ENCODE measurements at regions not wholly inside any gene's neighbourhood (a gene's known extent, or its start where the extent isn't known, plus 50 kb on each side); places are given as distances from the start of the nearest gene placed in this dataset.

DNA sequence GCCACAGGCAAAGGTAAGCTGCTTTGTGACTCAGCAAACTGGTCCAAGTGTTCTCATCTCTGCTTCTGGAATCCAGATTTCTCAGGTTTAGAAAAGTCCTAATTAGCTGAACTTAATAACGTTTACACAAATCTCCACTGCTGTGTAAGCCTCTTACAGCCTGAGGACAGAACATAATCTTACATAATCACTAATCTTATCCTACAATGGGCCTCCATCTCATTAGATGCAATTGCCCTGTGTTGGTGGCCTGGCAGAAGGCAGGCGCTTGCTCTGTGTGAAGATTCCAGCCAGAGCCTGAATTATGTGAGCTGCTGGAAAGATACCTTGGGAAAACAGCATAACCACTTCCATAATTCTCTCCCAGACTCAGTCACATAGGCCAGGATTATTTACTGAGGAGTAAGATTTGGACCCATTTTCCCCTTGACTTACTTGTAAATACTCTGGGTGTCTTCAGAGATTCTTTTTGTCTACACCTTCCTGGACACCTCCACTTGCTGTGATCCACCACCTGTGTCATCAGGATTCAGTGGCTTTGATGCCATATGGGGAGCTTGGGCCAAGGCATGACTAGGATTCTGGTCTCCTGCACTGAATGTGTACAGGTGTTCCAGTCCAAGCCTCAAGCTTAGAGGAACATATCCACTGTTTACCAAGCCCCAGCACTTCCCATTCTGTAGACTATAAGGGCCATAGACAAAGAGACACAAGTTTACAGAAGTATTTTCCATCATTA, 104.4 kb downstream of the C6orf118 start:
- Histone ChIP-seq H3K9ac (ENCODE audit: low read length in 5 of 5) (no peak overlapping the region), H3K4me3 (ENCODE audit: low read depth in 1 of 5, low read length in 5 of 5) (no peak overlapping the region), H3K36me3 (ENCODE audit: control insufficient read depth in 5 of 5, insufficient read depth in 5 of 5, low read length in 5 of 5) (no peaks in the 10 kb centered on the region), H3K27ac (ENCODE audit: low read depth, low read length) (no peak overlapping the region), H3K9me3 (ENCODE audit: control insufficient read depth in 5 of 5, low read length in 5 of 5) (no peaks in the 10 kb centered on the region), H3K27me3 (ENCODE audit: control insufficient read depth in 5 of 5, insufficient read depth in 4 of 5, low read length in 5 of 5) (no peaks in the 10 kb centered on the region), H3K4me1 (ENCODE audit: control insufficient read depth in 5 of 5, insufficient read depth in 5 of 5, low read length in 5 of 5) (no peaks in the 10 kb centered on the region)

- no peak overlapping the region for H3K4me3 ChIP-seq (ENCODE audit: low read depth in 1 of 5, low read length in 5 of 5)
- H3K9me3 ChIP-seq (ENCODE audit: control insufficient read depth in 5 of 5, low read length in 5 of 5): peaks cover 2 to 14% (median 4%) of the 10 kb centered on the region in 5 donors
- H3K36me3 ChIP-seq (ENCODE audit: control insufficient read depth in 5 of 5, insufficient read depth in 5 of 5, low read length in 5 of 5): no peaks in the 10 kb centered on the region
- H3K4me1 ChIP-seq (ENCODE audit: control insufficient read depth in 5 of 5, insufficient read depth in 5 of 5, low read length in 5 of 5): no peaks in the 10 kb centered on the region
- no peak overlapping the region for H3K9ac ChIP-seq (ENCODE audit: low read length in 5 of 5)
- H3K27me3 ChIP-seq (ENCODE audit: control insufficient read depth in 5 of 5, insufficient read depth in 4 of 5, low read length in 5 of 5): no peaks in the 10 kb centered on the region
- H3K27ac ChIP-seq (ENCODE audit: low read depth, low read length): no peak overlapping the region
Measured at GRCh38 chr6:165200178-165200577, 109.2 kb downstream of the C6orf118 start.

DNA sequence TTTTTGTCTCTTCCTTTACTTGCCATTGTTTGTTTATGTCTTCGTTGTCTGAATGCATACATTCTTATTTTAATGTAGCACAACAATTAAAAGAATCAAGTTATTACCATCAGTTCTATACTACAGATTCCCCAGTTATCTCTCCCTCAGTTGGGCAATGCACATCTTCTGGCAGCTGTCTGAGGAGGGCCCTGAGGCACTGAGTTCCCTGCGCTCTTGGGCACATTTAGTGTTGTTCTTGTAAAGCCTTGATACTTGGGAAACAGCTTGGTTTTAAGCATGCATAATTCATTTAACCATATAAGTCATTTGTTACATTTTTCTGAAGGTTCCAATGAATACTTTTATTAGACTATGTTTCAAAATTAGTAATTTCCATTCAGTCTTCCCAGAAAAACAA, 117.9 kb downstream of the C6orf118 start:
- Histone ChIP-seq H3K36me3 (ENCODE audit: control insufficient read depth in 5 of 5, insufficient read depth in 5 of 5, low read length in 5 of 5) (no peaks in the 10 kb centered on the region), H3K9me3 (ENCODE audit: control insufficient read depth in 5 of 5, low read length in 5 of 5) (peaks cover 4 to 12% (median 10%) of the 10 kb centered on the region in 5 donors), H3K4me3 (ENCODE audit: low read depth in 1 of 5, low read length in 5 of 5) (no peak overlapping the region), H3K27ac (ENCODE audit: low read depth, low read length) (no peak overlapping the region), H3K27me3 (ENCODE audit: control insufficient read depth in 5 of 5, insufficient read depth in 4 of 5, low read length in 5 of 5) (no peaks in the 10 kb centered on the region), H3K4me1 (ENCODE audit: control insufficient read depth in 5 of 5, insufficient read depth in 5 of 5, low read length in 5 of 5) (no peaks in the 10 kb centered on the region), H3K9ac (ENCODE audit: low read length in 5 of 5) (no peak overlapping the region)

DNA sequence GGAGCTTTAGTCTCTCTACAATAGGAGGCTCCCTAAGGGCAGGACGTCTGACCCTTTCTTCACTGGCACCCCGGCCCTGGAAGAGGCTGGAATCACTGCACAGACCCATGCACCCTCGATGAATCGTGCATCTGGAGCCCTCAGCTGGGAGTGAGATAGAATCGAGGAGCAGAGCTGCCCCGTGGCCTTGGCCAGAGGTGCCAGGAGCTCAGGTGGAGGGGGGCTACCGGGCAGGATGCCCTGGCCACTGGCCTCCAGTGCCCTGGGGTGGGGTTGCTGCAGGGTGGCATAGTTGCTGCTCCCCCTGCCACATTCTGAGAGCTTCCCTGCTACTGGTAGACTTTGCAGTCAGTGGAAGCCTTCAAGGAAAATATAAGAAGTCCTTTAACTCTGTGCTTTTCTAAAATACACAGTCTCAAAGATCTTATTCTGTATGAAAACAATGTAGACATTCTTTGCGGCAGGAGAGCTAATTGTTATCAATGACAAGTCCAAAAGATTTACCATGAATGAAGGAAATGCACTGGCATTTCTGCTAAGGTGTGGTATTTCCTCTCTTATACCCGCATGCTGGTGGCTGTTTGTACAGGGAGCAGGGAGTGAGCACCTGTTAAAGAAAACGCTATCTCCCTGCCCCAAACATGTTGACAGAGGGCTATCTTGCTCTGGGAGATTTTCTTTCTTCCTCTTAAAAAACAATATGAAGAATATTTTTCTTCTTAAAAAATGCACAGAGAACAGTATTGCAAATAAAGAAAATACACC, 122.8 kb downstream of the C6orf118 start:
- H3K4me3 ChIP-seq (ENCODE audit: low read depth in 1 of 5, low read length in 5 of 5): no peak overlapping the region
- peaks cover 0 to 5% (median 0%) of the 10 kb centered on the region in 5 donors for H3K4me1 ChIP-seq (ENCODE audit: control insufficient read depth in 5 of 5, insufficient read depth in 5 of 5, low read length in 5 of 5)
- peaks cover 0 to 5% (median 0%) of the 10 kb centered on the region in 5 donors for H3K9me3 ChIP-seq (ENCODE audit: control insufficient read depth in 5 of 5, low read length in 5 of 5)
- H3K27me3 ChIP-seq (ENCODE audit: control insufficient read depth in 5 of 5, insufficient read depth in 4 of 5, low read length in 5 of 5): no peaks in the 10 kb centered on the region
- H3K27ac ChIP-seq (ENCODE audit: low read depth, low read length): no peak overlapping the region
- no peak overlapping the region for H3K9ac ChIP-seq (ENCODE audit: low read length in 5 of 5)
- H3K36me3 ChIP-seq (ENCODE audit: control insufficient read depth in 5 of 5, insufficient read depth in 5 of 5, low read length in 5 of 5): no peaks in the 10 kb centered on the region

DNA sequence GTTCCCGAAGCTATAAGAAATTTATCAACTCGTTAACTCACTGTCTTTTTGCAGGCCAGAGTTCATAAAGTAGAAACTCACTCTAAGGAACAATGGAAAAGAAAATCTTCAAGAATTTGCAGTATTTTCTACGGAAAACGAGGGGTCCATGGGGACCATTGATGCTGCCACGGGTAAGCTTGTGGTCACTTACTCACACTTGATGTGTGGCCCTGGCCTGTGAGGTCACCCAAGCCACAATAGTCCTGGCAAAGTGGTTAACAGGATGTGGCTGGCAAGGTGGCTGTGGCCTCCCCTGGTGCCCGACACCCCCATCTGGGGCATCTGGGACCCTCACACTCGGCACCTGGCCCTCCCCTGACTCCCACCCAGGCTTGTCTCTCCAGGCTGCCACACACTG, 123.4 kb downstream of the C6orf118 start:
- no peak overlapping the region for H3K9ac ChIP-seq (ENCODE audit: low read length in 5 of 5)
- H3K27ac ChIP-seq (ENCODE audit: low read depth, low read length): no peak overlapping the region
- H3K4me1 ChIP-seq (ENCODE audit: control insufficient read depth in 5 of 5, insufficient read depth in 5 of 5, low read length in 5 of 5): peaks cover 0 to 5% (median 0%) of the 10 kb centered on the region in 5 donors
- no peak overlapping the region for H3K4me3 ChIP-seq (ENCODE audit: low read depth in 1 of 5, low read length in 5 of 5)
- H3K27me3 ChIP-seq (ENCODE audit: control insufficient read depth in 5 of 5, insufficient read depth in 4 of 5, low read length in 5 of 5): no peaks in the 10 kb centered on the region
- no peaks in the 10 kb centered on the region for H3K9me3 ChIP-seq (ENCODE audit: control insufficient read depth in 5 of 5, low read length in 5 of 5)
- no peaks in the 10 kb centered on the region for H3K36me3 ChIP-seq (ENCODE audit: control insufficient read depth in 5 of 5, insufficient read depth in 5 of 5, low read length in 5 of 5)

GRCh38 chr6:165184192-165184979, 125.0 kb downstream of the C6orf118 start:
- no peaks in the 10 kb centered on the region for H3K9me3 ChIP-seq (ENCODE audit: control insufficient read depth in 5 of 5, low read length in 5 of 5)
- no peak overlapping the region for H3K9ac ChIP-seq (ENCODE audit: low read length in 5 of 5)
- peaks cover 0 to 5% (median 0%) of the 10 kb centered on the region in 5 donors for H3K4me1 ChIP-seq (ENCODE audit: control insufficient read depth in 5 of 5, insufficient read depth in 5 of 5, low read length in 5 of 5)
- no peak overlapping the region for H3K27ac ChIP-seq (ENCODE audit: low read depth, low read length)
- H3K4me3 ChIP-seq (ENCODE audit: low read depth in 1 of 5, low read length in 5 of 5): no peak overlapping the region
- H3K27me3 ChIP-seq (ENCODE audit: control insufficient read depth in 5 of 5, insufficient read depth in 4 of 5, low read length in 5 of 5): no peaks in the 10 kb centered on the region
- no peaks in the 10 kb centered on the region for H3K36me3 ChIP-seq (ENCODE audit: control insufficient read depth in 5 of 5, insufficient read depth in 5 of 5, low read length in 5 of 5)

DNA sequence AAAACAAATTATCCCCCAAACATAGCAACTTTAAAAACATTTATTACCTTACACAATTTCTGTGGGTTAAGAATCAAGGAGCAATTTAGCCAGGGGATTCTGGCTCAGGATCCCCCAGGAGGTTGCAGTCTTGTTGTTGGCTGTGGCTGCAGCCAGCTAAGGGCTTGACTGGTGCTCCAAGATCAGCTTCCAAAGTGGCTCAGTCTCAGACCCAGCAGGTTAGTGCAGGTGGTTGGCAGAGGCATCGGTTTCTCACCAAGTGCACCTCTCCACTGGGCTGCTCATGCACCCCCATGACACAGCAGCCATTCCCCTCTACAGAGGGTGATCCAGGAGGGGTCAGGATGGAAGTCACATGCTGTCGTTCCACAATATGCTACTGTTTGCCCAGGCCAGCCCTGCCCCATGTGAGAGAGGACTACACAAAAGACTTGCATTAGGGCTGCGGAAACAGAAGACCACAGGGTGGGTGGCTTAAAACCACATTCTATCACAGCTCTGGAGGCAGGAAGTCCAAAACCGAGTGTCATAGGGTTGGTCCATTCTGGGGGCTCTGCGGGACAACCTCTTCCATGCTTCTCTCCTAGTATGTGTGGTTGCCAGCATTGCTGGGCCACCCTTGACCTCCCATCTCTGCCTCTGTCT, 125.8 kb downstream of the C6orf118 start:
- Histone ChIP-seq H3K36me3 (ENCODE audit: control insufficient read depth in 5 of 5, insufficient read depth in 5 of 5, low read length in 5 of 5) (no peaks in the 10 kb centered on the region), H3K9me3 (ENCODE audit: control insufficient read depth in 5 of 5, low read length in 5 of 5) (no peaks in the 10 kb centered on the region), H3K27me3 (ENCODE audit: control insufficient read depth in 5 of 5, insufficient read depth in 4 of 5, low read length in 5 of 5) (no peaks in the 10 kb centered on the region), H3K4me3 (ENCODE audit: low read depth in 1 of 5, low read length in 5 of 5) (no peak overlapping the region), H3K27ac (ENCODE audit: low read depth, low read length) (no peak overlapping the region), H3K4me1 (ENCODE audit: control insufficient read depth in 5 of 5, insufficient read depth in 5 of 5, low read length in 5 of 5) (peaks cover 0 to 5% (median 0%) of the 10 kb centered on the region in 5 donors), H3K9ac (ENCODE audit: low read length in 5 of 5) (no peak overlapping the region)

DNA sequence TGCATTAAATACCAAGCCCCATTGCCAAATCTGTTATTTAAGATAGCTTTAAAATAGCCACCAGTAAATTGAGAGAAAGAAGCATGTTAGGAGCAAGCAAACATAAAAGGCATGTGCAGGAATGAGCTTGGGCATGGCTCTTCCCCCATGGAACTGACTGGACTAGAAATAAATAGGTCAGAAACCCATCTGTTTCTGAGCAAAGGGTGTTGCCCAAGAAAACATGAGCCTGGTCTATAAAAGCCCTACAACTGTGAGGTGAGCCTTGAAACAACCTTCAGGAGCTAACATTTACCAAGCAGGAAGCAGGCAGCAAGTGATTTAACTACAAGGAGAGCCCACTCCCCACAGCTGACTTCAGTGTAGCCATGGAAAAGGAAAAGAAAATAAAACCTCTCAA, 126.3 kb downstream of the C6orf118 start:
- Histone ChIP-seq H3K4me3 (ENCODE audit: low read depth in 1 of 5, low read length in 5 of 5) (no peak overlapping the region), H3K4me1 (ENCODE audit: control insufficient read depth in 5 of 5, insufficient read depth in 5 of 5, low read length in 5 of 5) (peaks cover 0 to 5% (median 0%) of the 10 kb centered on the region in 5 donors), H3K9me3 (ENCODE audit: control insufficient read depth in 5 of 5, low read length in 5 of 5) (no peaks in the 10 kb centered on the region), H3K9ac (ENCODE audit: low read length in 5 of 5) (no peak overlapping the region), H3K36me3 (ENCODE audit: control insufficient read depth in 5 of 5, insufficient read depth in 5 of 5, low read length in 5 of 5) (no peaks in the 10 kb centered on the region), H3K27ac (ENCODE audit: low read depth, low read length) (no peak overlapping the region), H3K27me3 (ENCODE audit: control insufficient read depth in 5 of 5, insufficient read depth in 4 of 5, low read length in 5 of 5) (no peaks in the 10 kb centered on the region)

DNA sequence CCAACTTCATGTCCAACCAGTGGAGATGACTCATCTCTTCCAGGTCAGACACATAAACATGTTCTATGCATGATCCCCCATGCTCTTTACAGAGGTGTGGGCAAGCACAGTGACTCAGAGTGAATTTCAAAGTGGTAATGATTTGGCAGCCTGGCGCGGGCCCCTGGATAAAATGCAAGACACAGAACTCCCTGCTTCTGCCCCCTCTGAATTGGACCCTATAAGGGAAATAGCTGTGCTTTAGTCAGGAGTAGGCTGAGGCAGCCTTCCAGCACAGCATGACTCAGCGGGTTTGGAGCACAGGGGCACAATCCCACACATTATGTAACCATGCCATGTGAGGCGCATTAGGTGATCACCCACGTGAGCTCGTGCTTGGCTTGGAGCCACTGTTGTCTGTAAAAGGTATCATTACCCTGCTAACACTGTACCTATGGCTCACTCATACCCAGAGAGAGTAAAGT, 127.4 kb downstream of the C6orf118 start:
- Histone ChIP-seq H3K36me3 (ENCODE audit: control insufficient read depth in 5 of 5, insufficient read depth in 5 of 5, low read length in 5 of 5) (no peaks in the 10 kb centered on the region), H3K9me3 (ENCODE audit: control insufficient read depth in 5 of 5, low read length in 5 of 5) (no peaks in the 10 kb centered on the region), H3K4me3 (ENCODE audit: low read depth in 1 of 5, low read length in 5 of 5) (no peak overlapping the region), H3K9ac (ENCODE audit: low read length in 5 of 5) (no peak overlapping the region), H3K4me1 (ENCODE audit: control insufficient read depth in 5 of 5, insufficient read depth in 5 of 5, low read length in 5 of 5) (peaks cover 0 to 5% (median 0%) of the 10 kb centered on the region in 5 donors), H3K27ac (ENCODE audit: low read depth, low read length) (no peak overlapping the region), H3K27me3 (ENCODE audit: control insufficient read depth in 5 of 5, insufficient read depth in 4 of 5, low read length in 5 of 5) (no peaks in the 10 kb centered on the region)

Data from subcutaneous abdominal adipose tissue (tissue), 5 donors.